GM23248 (cell line): ENCODE measurements at regions not wholly inside any gene's neighbourhood (a gene's known extent, or its start where the extent isn't known, plus 50 kb on each side); places are given as distances from the start of the nearest gene placed in this dataset.

Source experiments
- DNase-seq: peaks from one replicate; pipeline ENCODE4 v3.0.0-alpha.2; 2015
- H2AFZ ChIP-seq: fragments of 200-600 bp; sonication (generic); 2 replicates; pipeline ENCODE4 v1.6.1; 2016; ENCODE audit warnings: antibody characterized with exemption
- H3F3A ChIP-seq: fragments of 200-600 bp; sonication (generic); 2 replicates; pipeline ENCODE4 v1.6.1; 2016; ENCODE audit warnings: mild to moderate bottlenecking, antibody characterized with exemption, mixed run types; ENCODE audit not compliant: insufficient read depth
- H3K27ac ChIP-seq: fragments of 200-600 bp; sonication (generic); 2 replicates; pipeline ENCODE4 v1.5.1; 2016; ENCODE audit warnings: mild to moderate bottlenecking
- H3K27me3 ChIP-seq: fragments of 200-600 bp; sonication (generic); replicated peaks from 2 replicates; pipeline ENCODE4 v1.6.1; 2016; ENCODE audit warnings: mild to moderate bottlenecking; ENCODE audit not compliant: insufficient read depth
- H3K36me3 ChIP-seq: fragments of 200-600 bp; sonication (generic); 2 replicates; pipeline ENCODE4 v1.6.1; 2016; ENCODE audit warnings: low read depth, mild to moderate bottlenecking
- H3K4me1 ChIP-seq: fragments of 200-600 bp; sonication (generic); 2 replicates; pipeline ENCODE4 v1.6.1; 2016; ENCODE audit warnings: mild to moderate bottlenecking; ENCODE audit not compliant: insufficient read depth
- H3K4me2 ChIP-seq: fragments of 200-600 bp; sonication (generic); one replicate; pipeline ENCODE4 v1.6.1; 2016; ENCODE audit warnings: mild to moderate bottlenecking; ENCODE audit not compliant: unreplicated experiment
- H3K4me3 ChIP-seq: fragments of 200-600 bp; sonication (generic); 2 replicates; pipeline ENCODE4 v1.5.1; 2016; ENCODE audit warnings: mild to moderate bottlenecking
- H3K79me2 ChIP-seq: fragments of 200-600 bp; sonication (generic); 2 replicates; pipeline ENCODE4 v1.6.1; 2016; ENCODE audit warnings: mild to moderate bottlenecking; ENCODE audit not compliant: insufficient read depth
- H3K9ac ChIP-seq: fragments of 200-600 bp; sonication (generic); 2 replicates; pipeline ENCODE4 v1.6.1; 2016; ENCODE audit warnings: mild to moderate bottlenecking
- H3K9me2 ChIP-seq: fragments of 200-600 bp; sonication (generic); 2 replicates; pipeline ENCODE4 v1.6.1; 2016; ENCODE audit warnings: mixed run types, mild to moderate bottlenecking, moderate library complexity; ENCODE audit not compliant: insufficient read depth
- H3K9me3 ChIP-seq: fragments of 200-600 bp; sonication (generic); one replicate; pipeline ENCODE4 v1.6.1; 2017; ENCODE audit warnings: low read depth
- H4K20me1 ChIP-seq: fragments of 200-600 bp; sonication (generic); 2 replicates; pipeline ENCODE4 v1.6.0; 2016; ENCODE audit not compliant: insufficient read depth
- EZH2 ChIP-seq: fragments of 200-600 bp; sonication (generic); IDR thresholded peaks from 2 replicates; pipeline ENCODE4 v1.6.1; 2018; ENCODE audit warnings: antibody characterized with exemption, mild to moderate bottlenecking; ENCODE audit not compliant: insufficient read depth, poor library complexity, severe bottlenecking
- EZH2phosphoT487 ChIP-seq: fragments of 200-600 bp; sonication (generic); IDR thresholded peaks from 2 replicates; pipeline ENCODE4 v1.6.1; 2018; ENCODE audit warnings: antibody characterized with exemption, moderate library complexity, mild to moderate bottlenecking, low read depth; ENCODE audit not compliant: insufficient read depth
- WGBS, 2 experiments: methylation state at CpG; one replicate each; pipeline ENCODE4 v1.1.6; 2015 to 2017; ENCODE audit warnings: low lambda C conversion rate in 2 of 2, low coverage in 1 of 2; ENCODE audit errors: missing lambda C conversion rate in 2 of 2; 5-methylcytosine and 5-hydroxymethylcytosine counted together
- in situ Hi-C: fragments of 300-500 bp; cut with MboI; formaldehyde crosslinking; loops from 2 replicates; pipeline ENCODE4 v1.15.0; 2020

- no peaks in the 10 kb centered on the region for H3K79me2 ChIP-seq
- no peaks in the 10 kb centered on the region for H3K36me3 ChIP-seq
These were observed 91.4 kb upstream of the POU1F1 start for GRCh38 chr3:87367736-87368135.

GRCh38 chr3:87363721-87364120 is 87.3 kb upstream of the POU1F1 start:
- H4K20me1 ChIP-seq: no peaks in the 10 kb centered on the region
- H3K9me3 ChIP-seq: no peaks in the 10 kb centered on the region
- TF ChIP-seq EZH2phosphoT487 (no peak), EZH2 (no peak)
- no peak overlapping the region for H3K4me2 ChIP-seq
- H3K36me3 ChIP-seq: no peaks in the 10 kb centered on the region
- DNase-seq: no peak
- H3F3A ChIP-seq: no peaks in the 10 kb centered on the region
- H3K79me2 ChIP-seq: no peaks in the 10 kb centered on the region
- 16 to 17% methylated on average over 2 of the region's 2 CpGs for WGBS, 2 experiments
- no peaks in the 10 kb centered on the region for H3K9me2 ChIP-seq
- in situ Hi-C loops: no loop called here
- no peak overlapping the region for H3K27ac ChIP-seq
- 0 out of 2 replicates have a peak, but pooled peaks cover under 1% of the 10 kb centered on the region for H3K27me3 ChIP-seq
- no peak overlapping the region for H2AFZ ChIP-seq
- no peak overlapping the region for H3K4me3 ChIP-seq
- H3K4me1 ChIP-seq: no peaks in the 10 kb centered on the region
- no peak overlapping the region for H3K9ac ChIP-seq

More at GRCh38 chr3:87367736-87368135, 91.4 kb upstream of the POU1F1 start:
- H3F3A ChIP-seq: no peaks in the 10 kb centered on the region
- H3K9me3 ChIP-seq: no peaks in the 10 kb centered on the region
- H4K20me1 ChIP-seq: no peaks in the 10 kb centered on the region
- no peak overlapping the region for H2AFZ ChIP-seq
- no peaks in the 10 kb centered on the region for H3K9me2 ChIP-seq
- H3K27ac ChIP-seq: no peak overlapping the region
- H3K9ac ChIP-seq: no peak overlapping the region
- no peaks in the 10 kb centered on the region for H3K4me1 ChIP-seq
- H3K27me3 ChIP-seq: peaks cover 27% of the 10 kb centered on the region
- WGBS, 2 experiments: 52 to 64% methylated on average over 1 of the region's 1 CpG
- in situ Hi-C loops: no loop called here
- TF ChIP-seq EZH2phosphoT487: no peak
- TF ChIP-seq EZH2: no peak
- no peak overlapping the region for H3K4me2 ChIP-seq
- no peak for DNase-seq
- H3K4me3 ChIP-seq: no peak overlapping the region

- H4K20me1 ChIP-seq: no peaks in the 10 kb centered on the region
- H3K27ac ChIP-seq: no peak overlapping the region
- H3K9me2 ChIP-seq: no peaks in the 10 kb centered on the region
- no peaks in the 10 kb centered on the region for H3K9me3 ChIP-seq
- H3K4me2 ChIP-seq: no peak overlapping the region
- DNase-seq: no peak
- no peak overlapping the region for H3K9ac ChIP-seq
- no peaks in the 10 kb centered on the region for H3K4me1 ChIP-seq
- H3K79me2 ChIP-seq: no peaks in the 10 kb centered on the region
- 76 to 94% methylated on average over 1 of the region's 1 CpG for WGBS, 2 experiments
- in situ Hi-C loops: no loop called here
- no peaks in the 10 kb centered on the region for H3K27me3 ChIP-seq
- H3F3A ChIP-seq: no peaks in the 10 kb centered on the region
- H2AFZ ChIP-seq: no peak overlapping the region
- H3K36me3 ChIP-seq: no peaks in the 10 kb centered on the region
- no peak overlapping the region for H3K4me3 ChIP-seq
- TF ChIP-seq EZH2phosphoT487 (no peak), EZH2 (no peak)
These were observed 85.6 kb upstream of the POU1F1 start for GRCh38 chr3:87361956-87362355.

- Histone ChIP-seq H3K9me3 (no peaks in the 10 kb centered on the region), H3K79me2 (no peaks in the 10 kb centered on the region), H3K4me1 (no peaks in the 10 kb centered on the region), H3K4me3 (no peak overlapping the region), H3K36me3 (no peaks in the 10 kb centered on the region), H3K9me2 (no peaks in the 10 kb centered on the region), H3F3A (no peaks in the 10 kb centered on the region), H3K9ac (no peak overlapping the region), H3K4me2 (no peak overlapping the region), H3K27me3 (no peaks in the 10 kb centered on the region), H3K27ac (no peak overlapping the region), H4K20me1 (no peaks in the 10 kb centered on the region), H2AFZ (no peak overlapping the region)
- in situ Hi-C loops: no loop called here
- TF ChIP-seq EZH2phosphoT487 (no peak), EZH2 (no peak)
- no peak for DNase-seq
These were observed 84.9 kb upstream of the POU1F1 start for GRCh38 chr3:87361271-87361670.

GRCh38 chr3:87359826-87360225 is 83.4 kb upstream of the POU1F1 start:
- no peaks in the 10 kb centered on the region for H3K27me3 ChIP-seq
- H3K4me1 ChIP-seq: no peaks in the 10 kb centered on the region
- no peaks in the 10 kb centered on the region for H4K20me1 ChIP-seq
- H3K4me2 ChIP-seq: no peak overlapping the region
- H3K4me3 ChIP-seq: no peak overlapping the region
- 85% methylated on average over 2 of the region's 2 CpGs for WGBS, 2 experiments
- no peak overlapping the region for H3K27ac ChIP-seq
- no peaks in the 10 kb centered on the region for H3K9me3 ChIP-seq
- no peaks in the 10 kb centered on the region for H3K79me2 ChIP-seq
- no peaks in the 10 kb centered on the region for H3F3A ChIP-seq
- H3K9ac ChIP-seq: no peak overlapping the region
- no peak for DNase-seq
- H3K36me3 ChIP-seq: no peaks in the 10 kb centered on the region
- TF ChIP-seq EZH2phosphoT487 (no peak), EZH2 (no peak)
- H2AFZ ChIP-seq: no peak overlapping the region
- H3K9me2 ChIP-seq: no peaks in the 10 kb centered on the region
- in situ Hi-C loops: loop anchor here (10.0 kb wide), 1 partner anchor 135 kb away; no protein-coding TSS in a partner anchor
